ENCODE measurements at regions not wholly inside any gene's neighbourhood (a gene's known extent, or its start where the extent isn't known, plus 50 kb on each side); places are given as distances from the start of the nearest gene placed in this dataset.

- Histone ChIP-seq H3K4me1 (ENCODE audit: low read depth) (no peaks in the 10 kb centered on the region), H3K36me3 (ENCODE audit: low read depth) (no peaks in the 10 kb centered on the region), H3K9me3 (no peaks in the 10 kb centered on the region), H3K4me3 (no peak overlapping the region)
- no peak for ATAC-seq
- TF ChIP-seq, protein P1, sequence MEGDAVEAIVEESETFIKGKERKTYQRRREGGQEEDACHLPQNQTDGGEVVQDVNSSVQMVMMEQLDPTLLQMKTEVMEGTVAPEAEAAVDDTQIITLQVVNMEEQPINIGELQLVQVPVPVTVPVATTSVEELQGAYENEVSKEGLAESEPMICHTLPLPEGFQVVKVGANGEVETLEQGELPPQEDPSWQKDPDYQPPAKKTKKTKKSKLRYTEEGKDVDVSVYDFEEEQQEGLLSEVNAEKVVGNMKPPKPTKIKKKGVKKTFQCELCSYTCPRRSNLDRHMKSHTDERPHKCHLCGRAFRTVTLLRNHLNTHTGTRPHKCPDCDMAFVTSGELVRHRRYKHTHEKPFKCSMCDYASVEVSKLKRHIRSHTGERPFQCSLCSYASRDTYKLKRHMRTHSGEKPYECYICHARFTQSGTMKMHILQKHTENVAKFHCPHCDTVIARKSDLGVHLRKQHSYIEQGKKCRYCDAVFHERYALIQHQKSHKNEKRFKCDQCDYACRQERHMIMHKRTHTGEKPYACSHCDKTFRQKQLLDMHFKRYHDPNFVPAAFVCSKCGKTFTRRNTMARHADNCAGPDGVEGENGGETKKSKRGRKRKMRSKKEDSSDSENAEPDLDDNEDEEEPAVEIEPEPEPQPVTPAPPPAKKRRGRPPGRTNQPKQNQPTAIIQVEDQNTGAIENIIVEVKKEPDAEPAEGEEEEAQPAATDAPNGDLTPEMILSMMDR (IDR thresholded peaks at IDR 0.05) = no peak
- no peak for DNase-seq
- intact Hi-C loops (cut with DNase I, micrococcal nuclease) = no loop called here
Observed at GRCh38 chr22:27199354-27199753, 542.0 kb downstream of the MIAT start.

DNA sequence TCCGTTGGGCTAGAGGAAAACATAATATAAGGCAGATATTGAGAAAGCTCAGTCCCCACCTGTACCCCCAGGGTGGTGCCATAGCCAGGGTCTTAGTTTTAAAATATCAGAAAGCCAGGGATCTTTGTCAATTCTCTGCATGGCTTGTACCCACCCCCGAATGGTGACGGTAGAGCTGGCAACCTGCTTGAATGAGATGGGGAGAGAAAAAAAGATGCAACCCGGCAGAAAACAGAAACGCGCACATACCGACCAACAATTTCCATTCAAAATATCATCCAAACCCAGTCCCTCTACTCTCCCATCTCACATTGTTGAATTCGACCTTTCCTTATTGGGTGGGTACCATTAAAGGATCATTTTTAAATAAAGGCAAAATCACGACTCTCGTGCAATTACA, 543.9 kb downstream of the MIAT start:
- DNase-seq (no peak), ATAC-seq (no peak)
- no peaks in the 10 kb centered on the region for H3K36me3 ChIP-seq (ENCODE audit: low read depth)
- no peak overlapping the region for H3K4me3 ChIP-seq
- intact Hi-C loops (cut with DNase I, micrococcal nuclease) = no loop called here
- H3K4me1 ChIP-seq (ENCODE audit: low read depth) = no peaks in the 10 kb centered on the region
- no peaks in the 10 kb centered on the region for H3K9me3 ChIP-seq
- TF ChIP-seq, protein P1 (IDR thresholded peaks at IDR 0.05) = no peak

DNA sequence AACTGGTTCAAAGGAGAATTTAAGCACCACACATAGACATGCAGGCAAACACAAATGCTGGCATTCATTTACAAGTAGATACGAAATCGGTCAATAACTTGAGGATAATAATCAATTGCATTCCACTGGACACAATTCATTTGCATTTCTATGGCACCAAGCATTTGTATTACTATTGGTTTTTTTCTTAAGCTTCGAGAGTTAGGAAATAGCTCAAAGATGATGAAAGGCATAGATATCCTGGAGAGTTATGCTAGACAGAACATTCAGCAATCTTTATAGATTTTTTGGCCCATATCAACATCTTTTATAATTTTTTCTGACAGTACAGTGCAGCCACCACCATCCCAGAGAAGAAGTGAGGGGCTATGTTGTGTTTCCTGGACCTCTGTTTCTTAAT, 544.4 kb downstream of the MIAT start:
- Histone ChIP-seq H3K4me3 (no peak overlapping the region), H3K36me3 (ENCODE audit: low read depth) (no peaks in the 10 kb centered on the region), H3K9me3 (no peaks in the 10 kb centered on the region), H3K4me1 (ENCODE audit: low read depth) (no peaks in the 10 kb centered on the region)
- ATAC-seq (no peak), DNase-seq (no peak)
- TF ChIP-seq, protein P1 (IDR thresholded peaks at IDR 0.05) = no peak
- intact Hi-C loops (cut with DNase I, micrococcal nuclease) = no loop called here

DNA sequence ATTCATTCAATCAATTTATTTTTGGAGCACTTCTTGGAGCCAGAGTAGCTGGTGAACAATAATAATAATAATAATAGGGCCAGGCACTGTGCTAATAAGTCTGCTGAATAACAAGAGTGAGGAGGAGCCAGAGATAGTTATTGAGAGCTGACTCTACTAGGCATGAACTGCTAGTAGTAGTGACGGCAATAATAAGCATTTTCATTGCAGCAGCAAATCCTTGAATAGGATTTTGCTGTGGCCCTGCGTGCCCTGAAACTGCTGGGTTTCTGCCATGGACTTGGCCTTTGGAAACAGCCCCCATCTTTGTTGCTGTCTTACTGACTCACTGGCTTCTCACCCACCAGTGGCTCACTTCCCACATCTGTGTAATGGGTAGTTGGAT, 545.9 kb downstream of the MIAT start:
- H3K36me3 ChIP-seq (ENCODE audit: low read depth) = no peaks in the 10 kb centered on the region
- TF ChIP-seq, protein P1 (IDR thresholded peaks at IDR 0.05) = no peak
- ATAC-seq (no peak), DNase-seq (no peak)
- no peak overlapping the region for H3K4me3 ChIP-seq
- no peaks in the 10 kb centered on the region for H3K9me3 ChIP-seq
- H3K4me1 ChIP-seq (ENCODE audit: low read depth) = no peaks in the 10 kb centered on the region
- intact Hi-C loops (cut with DNase I, micrococcal nuclease) = no loop called here

DNA sequence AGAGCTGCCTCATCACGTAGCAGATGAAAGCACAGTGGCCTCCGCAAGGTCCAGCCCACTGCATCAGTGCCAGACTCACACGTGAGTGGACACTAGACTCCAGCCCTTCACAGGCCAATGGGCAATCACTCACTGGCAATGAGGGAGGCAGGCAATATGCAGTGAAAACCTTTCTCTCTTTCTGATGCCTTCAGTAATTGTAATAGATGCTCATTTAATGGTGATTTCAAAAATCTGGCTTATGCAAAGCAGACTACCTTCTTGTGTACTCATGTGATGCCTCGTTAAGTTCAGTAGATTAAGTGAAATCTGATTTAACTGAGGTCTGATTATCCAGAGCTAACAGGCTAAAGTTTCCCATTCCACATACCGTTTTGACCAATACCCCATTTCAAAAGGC, 546.9 kb downstream of the MIAT start:
- TF ChIP-seq, protein P1 (IDR thresholded peaks at IDR 0.05) = no peak
- intact Hi-C loops (cut with DNase I, micrococcal nuclease) = no loop called here

DNA sequence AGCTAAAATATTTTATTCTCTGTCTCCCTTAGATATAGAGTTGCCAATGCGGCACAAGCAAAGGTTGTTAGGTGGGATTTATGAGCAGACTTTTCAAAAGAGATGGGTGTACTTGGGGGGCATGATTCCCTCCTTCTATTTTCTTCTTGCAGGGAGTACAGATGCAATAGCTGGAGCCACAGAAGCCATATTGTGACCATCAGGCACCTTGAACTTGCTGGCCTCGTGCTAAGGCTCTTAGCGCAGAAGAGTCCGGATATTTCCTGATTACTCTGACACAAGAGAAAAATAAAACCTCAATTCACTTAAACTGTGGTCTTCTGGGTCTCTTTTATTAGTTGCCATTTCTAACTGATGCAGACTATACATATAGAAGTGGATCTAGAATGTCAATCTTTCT, 547.4 kb downstream of the MIAT start:
- Histone ChIP-seq H3K9me3 (no peaks in the 10 kb centered on the region), H3K4me3 (no peak overlapping the region), H3K36me3 (ENCODE audit: low read depth) (no peaks in the 10 kb centered on the region), H3K4me1 (ENCODE audit: low read depth) (no peaks in the 10 kb centered on the region)
- intact Hi-C loops (cut with DNase I, micrococcal nuclease) = no loop called here
- ATAC-seq = no peak
- no peak for DNase-seq
- TF ChIP-seq, protein P1 (IDR thresholded peaks at IDR 0.05) = no peak

More for the DNA sequence above, 546.9 kb downstream of the MIAT start:
- H3K36me3 ChIP-seq (ENCODE audit: low read depth) = no peaks in the 10 kb centered on the region
- H3K4me1 ChIP-seq (ENCODE audit: low read depth) = no peaks in the 10 kb centered on the region
- DNase-seq (no peak), ATAC-seq (no peak)
- no peaks in the 10 kb centered on the region for H3K9me3 ChIP-seq
- H3K4me3 ChIP-seq = no peak overlapping the region
